Ectodermal cell (in vitro differentiated cells): ENCODE measurements at regions not wholly inside any gene's neighbourhood (a gene's known extent, or its start where the extent isn't known, plus 50 kb on each side); places are given as distances from the start of the nearest gene placed in this dataset.

Source experiments
- H3K27ac ChIP-seq: 2 replicates; pipeline ENCODE4 v1.7.0; 2013; ENCODE audit warnings: mild to moderate bottlenecking, low read depth, low read length; ENCODE audit not compliant: insufficient read depth, poor library complexity, severe bottlenecking
- H3K27me3 ChIP-seq: 2 replicates; pipeline ENCODE4 v1.7.0; 2013; ENCODE audit warnings: mild to moderate bottlenecking, low read length; ENCODE audit not compliant: insufficient read depth, control insufficient read depth, poor library complexity, severe bottlenecking
- H3K36me3 ChIP-seq: one replicate; pipeline ENCODE4 v1.7.0; 2013; ENCODE audit warnings: low read length; ENCODE audit not compliant: control insufficient read depth, insufficient read depth
- H3K4me1 ChIP-seq: one replicate; pipeline ENCODE4 v1.7.0; 2013; ENCODE audit warnings: low read length; ENCODE audit not compliant: control insufficient read depth, insufficient read depth
- H3K4me3 ChIP-seq: 2 replicates; pipeline ENCODE4 v1.7.0; 2013; ENCODE audit warnings: low read depth, low read length, control low read depth; ENCODE audit not compliant: insufficient read depth
- H3K9me3 ChIP-seq: 2 replicates; pipeline ENCODE4 v1.7.0; 2013; ENCODE audit warnings: mild to moderate bottlenecking, low read length, moderate library complexity; ENCODE audit not compliant: control insufficient read depth
- WGBS, 2 experiments: methylation state at CpG; one replicate each; pipeline ENCODE4 v1.1.7; 2013; ENCODE audit warnings: missing lambda C conversion rate in 2 of 2; 5-methylcytosine and 5-hydroxymethylcytosine counted together

- Histone ChIP-seq H3K27ac (no peak overlapping the region), H3K4me3 (no peak overlapping the region), H3K4me1 (no peaks in the 10 kb centered on the region), H3K36me3 (no peaks in the 10 kb centered on the region), H3K9me3 (no peaks in the 10 kb centered on the region), H3K27me3 (no peaks in the 10 kb centered on the region)
These were observed 750.6 kb downstream of the TMEM182 start for GRCh38 chr2:103512442-103512841.

GRCh38 chr2:103520547-103520946, 758.7 kb downstream of the TMEM182 start:
- no peaks in the 10 kb centered on the region for H3K27me3 ChIP-seq
- WGBS, 2 experiments = no CpG with 5 or more reads among the region's 1 CpG
- H3K9me3 ChIP-seq = no peaks in the 10 kb centered on the region
- no peak overlapping the region for H3K27ac ChIP-seq
- no peaks in the 10 kb centered on the region for H3K36me3 ChIP-seq
- H3K4me1 ChIP-seq = no peaks in the 10 kb centered on the region
- no peak overlapping the region for H3K4me3 ChIP-seq

- H3K27me3 ChIP-seq = no peaks in the 10 kb centered on the region
- no peak overlapping the region for H3K4me3 ChIP-seq
- H3K36me3 ChIP-seq = no peaks in the 10 kb centered on the region
- H3K27ac ChIP-seq = no peak overlapping the region
- H3K4me1 ChIP-seq = peaks cover 7% of the 10 kb centered on the region
- H3K9me3 ChIP-seq = no peaks in the 10 kb centered on the region
- 90 to 97% methylated on average over 2 of the region's 2 CpGs for WGBS, 2 experiments
These were observed 763.9 kb downstream of the TMEM182 start for GRCh38 chr2:103525756-103526155.

DNA sequence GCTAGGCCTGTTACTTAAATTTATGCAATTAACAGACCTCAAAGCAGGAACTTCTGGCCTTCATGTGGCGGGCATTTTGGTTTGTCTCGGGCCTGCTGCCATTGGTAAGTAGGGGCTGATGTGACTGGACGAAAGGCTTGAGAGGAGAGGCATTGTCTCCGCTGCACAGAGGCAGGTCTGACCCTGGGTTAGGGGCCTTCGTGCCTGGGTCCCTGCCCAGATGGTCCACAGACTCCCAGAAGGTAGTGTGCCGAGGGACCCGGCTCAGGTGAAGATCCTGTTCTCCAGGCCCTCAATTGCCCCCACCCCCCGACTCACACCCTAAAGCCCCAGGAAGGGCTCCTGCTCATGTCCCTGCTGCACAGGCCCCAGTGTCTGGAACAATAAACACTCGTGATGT, 764.9 kb downstream of the TMEM182 start:
- 93 to 95% methylated on average over 9 of the region's 9 CpGs for WGBS, 2 experiments
- H3K27ac ChIP-seq = no peak overlapping the region

GRCh38 chr2:103527278-103527677, 765.4 kb downstream of the TMEM182 start:
- 75 to 82% methylated on average over 3 of the region's 3 CpGs for WGBS, 2 experiments
- H3K9me3 ChIP-seq = no peaks in the 10 kb centered on the region
- H3K4me1 ChIP-seq = peaks cover 7% of the 10 kb centered on the region
- no peak overlapping the region for H3K27ac ChIP-seq
- H3K36me3 ChIP-seq = no peaks in the 10 kb centered on the region
- no peak overlapping the region for H3K4me3 ChIP-seq
- no peaks in the 10 kb centered on the region for H3K27me3 ChIP-seq

More for the DNA sequence above, 764.9 kb downstream of the TMEM182 start:
- Histone ChIP-seq H3K4me3 (no peak overlapping the region), H3K27me3 (no peaks in the 10 kb centered on the region), H3K4me1 (peaks cover 7% of the 10 kb centered on the region), H3K9me3 (no peaks in the 10 kb centered on the region), H3K36me3 (no peaks in the 10 kb centered on the region)

GRCh38 chr2:103529798-103530502, 768.1 kb downstream of the TMEM182 start:
- WGBS, 2 experiments = 86 to 92% methylated on average over 5 of the region's 5 CpGs
- Histone ChIP-seq H3K27me3 (no peaks in the 10 kb centered on the region), H3K36me3 (no peaks in the 10 kb centered on the region), H3K27ac (peak overlapping the region; percentile 62), H3K4me3 (no peak overlapping the region), H3K4me1 (peaks cover 7% of the 10 kb centered on the region), H3K9me3 (no peaks in the 10 kb centered on the region)

- no peaks in the 10 kb centered on the region for H3K36me3 ChIP-seq
- H3K27me3 ChIP-seq = no peaks in the 10 kb centered on the region
- no peaks in the 10 kb centered on the region for H3K9me3 ChIP-seq
- H3K4me1 ChIP-seq = no peaks in the 10 kb centered on the region
- WGBS, 2 experiments = 92% methylated on average over 3 of the region's 3 CpGs; no CpG with 5 or more reads in 1 of the 2 experiments
- no peak overlapping the region for H3K27ac ChIP-seq
- no peak overlapping the region for H3K4me3 ChIP-seq
These were observed 790.9 kb downstream of the TMEM182 start for GRCh38 chr2:103552775-103553174.

GRCh38 chr2:103594823-103595222, 833.0 kb downstream of the TMEM182 start:
- H3K36me3 ChIP-seq = no peaks in the 10 kb centered on the region
- no peaks in the 10 kb centered on the region for H3K9me3 ChIP-seq
- no peaks in the 10 kb centered on the region for H3K4me1 ChIP-seq
- H3K27me3 ChIP-seq = no peaks in the 10 kb centered on the region
- H3K4me3 ChIP-seq = no peak overlapping the region
- no peak overlapping the region for H3K27ac ChIP-seq
- 91 to 93% methylated on average over 3 of the region's 3 CpGs for WGBS, 2 experiments

GRCh38 chr2:103605071-103605780, 843.4 kb downstream of the TMEM182 start:
- no peaks in the 10 kb centered on the region for H3K4me1 ChIP-seq
- H3K27me3 ChIP-seq = no peaks in the 10 kb centered on the region
- 97% methylated on average over 6 to 7 of the region's 7 CpGs for WGBS, 2 experiments
- no peaks in the 10 kb centered on the region for H3K36me3 ChIP-seq
- H3K9me3 ChIP-seq = peaks cover 2% of the 10 kb centered on the region
- no peak overlapping the region for H3K27ac ChIP-seq
- no peak overlapping the region for H3K4me3 ChIP-seq

- no peak overlapping the region for H3K4me3 ChIP-seq
- H3K4me1 ChIP-seq = no peaks in the 10 kb centered on the region
- no peaks in the 10 kb centered on the region for H3K27me3 ChIP-seq
- peaks cover 2% of the 10 kb centered on the region for H3K9me3 ChIP-seq
- WGBS, 2 experiments = 94 to 96% methylated on average over 5 of the region's 5 CpGs
- no peaks in the 10 kb centered on the region for H3K36me3 ChIP-seq
- H3K27ac ChIP-seq = no peak overlapping the region
These were observed 853.8 kb downstream of the TMEM182 start for GRCh38 chr2:103615611-103616105.
